MM.1S (cell line): ENCODE measurements at regions not wholly inside any gene's neighbourhood (a gene's known extent, or its start where the extent isn't known, plus 50 kb on each side); places are given as distances from the start of the nearest gene placed in this dataset.

Experiments
- EZH2 ChIP-seq: fragments of 300-600 bp; sonication (generic); optimal IDR thresholded peaks from 2 replicates; pipeline ENCODE3; 2017; ENCODE audit warnings: low read depth, mild to moderate bottlenecking, antibody characterized with exemption, low read length, mixed read lengths
- EZH2phosphoT487 ChIP-seq: fragments of 300-600 bp; sonication (generic); IDR thresholded peaks from 2 replicates; pipeline ENCODE4 v1.6.1; 2018; ENCODE audit warnings: antibody characterized with exemption, low read length
- TF ChIP-seq, protein P1 (sequence below): fragments of 300-600 bp; sonication (generic); IDR thresholded peaks from 2 replicates; pipeline ENCODE4 v1.5.1; 2016; ENCODE audit warnings: antibody characterized with exemption, low read length, mixed read lengths

GRCh38 chr7:38052786-38053185 lies 125.3 kb upstream of the STARD3NL start:
- TF ChIP-seq, protein P1, sequence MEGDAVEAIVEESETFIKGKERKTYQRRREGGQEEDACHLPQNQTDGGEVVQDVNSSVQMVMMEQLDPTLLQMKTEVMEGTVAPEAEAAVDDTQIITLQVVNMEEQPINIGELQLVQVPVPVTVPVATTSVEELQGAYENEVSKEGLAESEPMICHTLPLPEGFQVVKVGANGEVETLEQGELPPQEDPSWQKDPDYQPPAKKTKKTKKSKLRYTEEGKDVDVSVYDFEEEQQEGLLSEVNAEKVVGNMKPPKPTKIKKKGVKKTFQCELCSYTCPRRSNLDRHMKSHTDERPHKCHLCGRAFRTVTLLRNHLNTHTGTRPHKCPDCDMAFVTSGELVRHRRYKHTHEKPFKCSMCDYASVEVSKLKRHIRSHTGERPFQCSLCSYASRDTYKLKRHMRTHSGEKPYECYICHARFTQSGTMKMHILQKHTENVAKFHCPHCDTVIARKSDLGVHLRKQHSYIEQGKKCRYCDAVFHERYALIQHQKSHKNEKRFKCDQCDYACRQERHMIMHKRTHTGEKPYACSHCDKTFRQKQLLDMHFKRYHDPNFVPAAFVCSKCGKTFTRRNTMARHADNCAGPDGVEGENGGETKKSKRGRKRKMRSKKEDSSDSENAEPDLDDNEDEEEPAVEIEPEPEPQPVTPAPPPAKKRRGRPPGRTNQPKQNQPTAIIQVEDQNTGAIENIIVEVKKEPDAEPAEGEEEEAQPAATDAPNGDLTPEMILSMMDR, result no peak
- TF ChIP-seq EZH2, result no peak
- TF ChIP-seq EZH2phosphoT487, result no peak
